ENCODE measurements at regions not wholly inside any gene's neighbourhood (a gene's known extent, or its start where the extent isn't known, plus 50 kb on each side); places are given as distances from the start of the nearest gene placed in this dataset.

GRCh38 chr6:6376845-6377244, 56.4 kb upstream of the F13A1 start:
- H3K27me3 ChIP-seq (ENCODE audit: insufficient read depth, low read depth, severe bottlenecking) = no peaks in the 10 kb centered on the region
- no peak overlapping the region for H3K4me3 ChIP-seq (ENCODE audit: low read depth, low read length)
- TF ChIP-seq CTCF (IDR thresholded peaks at IDR 0.05; ENCODE audit: low read depth, low read length) = no peak
- H3K9me3 ChIP-seq (ENCODE audit: severe bottlenecking) = no peaks in the 10 kb centered on the region
- H3K27ac ChIP-seq = no peak overlapping the region
- no peaks in the 10 kb centered on the region for H3K36me3 ChIP-seq
- no peak for DNase-seq

DNA sequence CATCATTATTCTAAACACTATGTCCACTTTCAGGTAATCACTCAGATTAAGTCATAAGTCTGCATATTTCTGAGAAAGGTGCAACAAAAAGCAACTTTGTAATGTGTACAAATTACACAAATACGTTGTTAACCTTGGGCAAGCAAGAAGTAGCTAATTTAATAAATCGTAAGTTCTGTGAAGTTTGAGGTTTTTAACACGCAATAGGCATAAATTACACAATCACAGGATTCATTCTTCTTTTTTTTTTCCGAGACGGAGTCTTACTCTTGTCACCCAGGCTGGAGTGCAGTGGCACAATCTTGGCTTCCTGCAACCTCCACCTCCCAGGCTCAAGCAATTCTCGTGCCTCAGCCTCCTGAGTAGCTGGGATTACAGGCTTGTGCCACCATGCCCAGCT, 57.2 kb upstream of the F13A1 start:
- no peaks in the 10 kb centered on the region for H3K36me3 ChIP-seq
- no peak for TF ChIP-seq CTCF (IDR thresholded peaks at IDR 0.05; ENCODE audit: low read depth, low read length)
- no peak overlapping the region for H3K27ac ChIP-seq
- H3K4me3 ChIP-seq (ENCODE audit: low read depth, low read length) = no peak overlapping the region
- H3K27me3 ChIP-seq (ENCODE audit: insufficient read depth, low read depth, severe bottlenecking) = no peaks in the 10 kb centered on the region
- no peaks in the 10 kb centered on the region for H3K9me3 ChIP-seq (ENCODE audit: severe bottlenecking)
- no peak for DNase-seq

DNA sequence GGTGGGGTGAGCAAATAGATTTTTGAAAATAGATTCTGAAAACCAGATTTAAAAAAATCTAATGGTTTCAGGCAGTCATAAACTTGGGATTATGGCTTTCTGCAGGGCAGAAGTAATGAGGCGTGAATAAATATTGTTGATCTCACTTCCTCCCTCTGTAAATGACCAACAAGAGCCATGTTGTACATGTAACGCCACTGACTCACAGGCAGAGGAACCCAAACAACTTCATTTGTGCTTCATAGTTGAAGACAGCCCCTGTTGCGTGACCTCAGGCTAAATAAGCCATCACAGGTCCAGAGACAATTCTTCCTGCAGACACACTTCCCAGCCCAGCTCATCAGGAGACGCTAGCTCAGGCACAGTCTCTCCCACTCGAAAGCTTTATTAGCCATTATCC, 59.1 kb upstream of the F13A1 start:
- no peaks in the 10 kb centered on the region for H3K27me3 ChIP-seq (ENCODE audit: insufficient read depth, low read depth, severe bottlenecking)

DNA sequence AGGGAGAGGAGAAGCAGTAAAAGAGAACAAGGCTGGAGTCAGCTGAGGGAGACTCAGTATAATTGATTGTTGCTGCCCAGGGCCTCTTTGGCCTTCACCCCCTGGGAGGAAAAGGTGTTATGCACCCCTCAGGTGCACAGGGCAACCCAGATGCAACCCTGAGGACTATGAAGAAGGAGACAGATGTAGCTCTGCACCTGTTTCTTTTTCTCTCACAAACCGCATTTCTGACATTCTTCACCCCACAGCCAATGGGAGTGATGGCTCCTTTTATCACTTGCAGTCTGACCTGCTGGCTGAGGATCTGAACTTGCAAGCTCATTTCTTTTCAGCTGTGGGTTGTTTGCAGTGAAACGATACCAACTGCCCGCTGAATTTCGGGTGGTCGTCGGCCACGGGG, 64.1 kb upstream of the F13A1 start:
- H3K27ac ChIP-seq = no peak overlapping the region
- DNase-seq = no peak

More for the DNA sequence above, 59.1 kb upstream of the F13A1 start:
- DNase-seq = no peak
- H3K27ac ChIP-seq = no peak overlapping the region
- no peak overlapping the region for H3K4me3 ChIP-seq (ENCODE audit: low read depth, low read length)
- H3K36me3 ChIP-seq = no peaks in the 10 kb centered on the region
- H3K9me3 ChIP-seq (ENCODE audit: severe bottlenecking) = no peaks in the 10 kb centered on the region
- no peak for TF ChIP-seq CTCF (IDR thresholded peaks at IDR 0.05; ENCODE audit: low read depth, low read length)

GRCh38 chr6:6386010-6386409, 65.5 kb upstream of the F13A1 start:
- no peak for TF ChIP-seq CTCF (IDR thresholded peaks at IDR 0.05; ENCODE audit: low read depth, low read length)
- DNase-seq = no peak
- Histone ChIP-seq H3K27ac (no peak overlapping the region), H3K9me3 (ENCODE audit: severe bottlenecking) (no peaks in the 10 kb centered on the region), H3K27me3 (ENCODE audit: insufficient read depth, low read depth, severe bottlenecking) (no peaks in the 10 kb centered on the region), H3K36me3 (no peaks in the 10 kb centered on the region), H3K4me3 (ENCODE audit: low read depth, low read length) (no peak overlapping the region)

More for the DNA sequence above, 64.1 kb upstream of the F13A1 start:
- TF ChIP-seq CTCF (IDR thresholded peaks at IDR 0.05; ENCODE audit: low read depth, low read length) = no peak
- Histone ChIP-seq H3K27me3 (ENCODE audit: insufficient read depth, low read depth, severe bottlenecking) (no peaks in the 10 kb centered on the region), H3K9me3 (ENCODE audit: severe bottlenecking) (no peaks in the 10 kb centered on the region), H3K36me3 (no peaks in the 10 kb centered on the region), H3K4me3 (ENCODE audit: low read depth, low read length) (no peak overlapping the region)

DNA sequence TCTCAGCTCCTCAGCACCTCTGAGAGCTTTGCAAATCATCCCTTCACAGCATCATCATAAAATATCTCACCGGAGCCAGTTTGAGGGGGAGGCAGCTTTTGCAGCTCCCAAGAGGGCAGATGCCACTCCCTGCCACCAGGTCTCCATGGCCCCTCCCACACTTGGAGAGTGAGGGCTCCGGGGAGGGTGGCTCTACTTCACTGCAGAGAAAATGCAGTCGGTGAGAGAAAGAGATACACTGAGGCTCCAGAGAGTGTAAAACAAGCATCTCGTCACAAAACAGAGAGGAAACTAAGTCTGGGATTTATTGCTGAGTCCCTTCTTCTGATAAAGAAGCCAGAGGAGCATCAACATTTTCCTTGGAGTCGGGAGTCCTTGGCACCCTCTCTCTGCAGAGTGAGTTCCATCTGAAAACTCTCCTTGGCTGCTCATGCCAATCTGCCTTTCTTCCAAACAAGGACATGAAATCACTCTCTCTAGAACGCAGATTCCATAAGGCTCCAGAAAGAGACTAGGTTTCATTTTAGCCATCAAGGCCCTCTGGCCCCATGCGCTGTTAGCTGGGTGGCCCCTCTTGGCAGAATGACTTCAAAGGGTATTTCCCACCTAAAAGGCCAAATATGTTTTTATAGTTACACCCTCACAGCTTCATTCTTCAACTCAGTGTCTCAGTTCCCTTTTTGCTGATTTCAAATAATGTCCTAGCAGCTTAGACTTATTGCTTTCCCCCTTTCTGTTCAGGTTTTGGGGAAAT, 70.6 kb upstream of the F13A1 start:
- Histone ChIP-seq H3K9me3 (ENCODE audit: severe bottlenecking) (no peaks in the 10 kb centered on the region), H3K36me3 (no peaks in the 10 kb centered on the region), H3K27ac (no peak overlapping the region), H3K4me3 (ENCODE audit: low read depth, low read length) (no peak overlapping the region), H3K27me3 (ENCODE audit: insufficient read depth, low read depth, severe bottlenecking) (peaks cover 3% of the 10 kb centered on the region)
- no peak for TF ChIP-seq CTCF (IDR thresholded peaks at IDR 0.05; ENCODE audit: low read depth, low read length)
- DNase-seq = no peak

All from WERI-Rb-1 (cell line).